ENCODE measurements at regions not wholly inside any gene's neighbourhood (a gene's known extent, or its start where the extent isn't known, plus 50 kb on each side); places are given as distances from the start of the nearest gene placed in this dataset.

GRCh38 chr10:59965899-59966650 lies 59.7 kb upstream of the CCDC6 start:
- 67% methylated on average over 6 of the region's 6 CpGs for WGBS (ENCODE audit: insufficient coverage, low coverage, low lambda C conversion rate, missing lambda C conversion rate)
- intact Hi-C loops (cut with DNase I): no loop called here
- TF ChIP-seq POLR2A (IDR thresholded peaks at IDR 0.05) (no peak), CTCF (IDR thresholded peaks at IDR 0.05) (no peak)
- H3K9me3 ChIP-seq: no peaks in the 10 kb centered on the region
- no peak for ATAC-seq
- no peak for DNase-seq
- no peaks in the 10 kb centered on the region for H3K27me3 ChIP-seq
- H3K4me1 ChIP-seq: no peaks in the 10 kb centered on the region
- no peaks in the 10 kb centered on the region for H3K36me3 ChIP-seq
- H3K27ac ChIP-seq: no peak overlapping the region
- no peak overlapping the region for H3K4me3 ChIP-seq

- no peak overlapping the region for H3K4me3 ChIP-seq
- no peak overlapping the region for H3K27ac ChIP-seq
- H3K27me3 ChIP-seq: no peaks in the 10 kb centered on the region
- intact Hi-C loops (cut with DNase I): no loop called here
- H3K36me3 ChIP-seq: no peaks in the 10 kb centered on the region
- TF ChIP-seq POLR2A (IDR thresholded peaks at IDR 0.05) (no peak), CTCF (IDR thresholded peaks at IDR 0.05) (no peak)
- DNase-seq: no peak
- H3K9me3 ChIP-seq: no peaks in the 10 kb centered on the region
- ATAC-seq: no peak
- whole genome bisulfite sequencing (ENCODE audit: insufficient coverage, low coverage, low lambda C conversion rate, missing lambda C conversion rate): 66% methylated on average over 4 of the region's 4 CpGs
- no peaks in the 10 kb centered on the region for H3K4me1 ChIP-seq
These were observed 56.4 kb upstream of the CCDC6 start for GRCh38 chr10:59962756-59963155.

GRCh38 chr10:59960751-59961150 lies 54.4 kb upstream of the CCDC6 start:
- Histone ChIP-seq H3K9me3 (no peaks in the 10 kb centered on the region), H3K27ac (no peak overlapping the region), H3K4me1 (no peaks in the 10 kb centered on the region), H3K27me3 (no peaks in the 10 kb centered on the region), H3K4me3 (no peak overlapping the region), H3K36me3 (no peaks in the 10 kb centered on the region)
- intact Hi-C loops (cut with DNase I): no loop called here
- DNase-seq (no peak), ATAC-seq (no peak)
- no peak for TF ChIP-seq POLR2A (IDR thresholded peaks at IDR 0.05)
- no peak for TF ChIP-seq CTCF (IDR thresholded peaks at IDR 0.05)

GRCh38 chr10:59959504-59960018 lies 53.2 kb upstream of the CCDC6 start:
- no peaks in the 10 kb centered on the region for H3K9me3 ChIP-seq
- ATAC-seq: no peak
- no peak for DNase-seq
- no peaks in the 10 kb centered on the region for H3K36me3 ChIP-seq
- TF ChIP-seq CTCF (IDR thresholded peaks at IDR 0.05) (no peak), POLR2A (IDR thresholded peaks at IDR 0.05) (no peak)
- H3K27me3 ChIP-seq: no peaks in the 10 kb centered on the region
- H3K4me1 ChIP-seq: no peaks in the 10 kb centered on the region
- no peak overlapping the region for H3K4me3 ChIP-seq
- WGBS (ENCODE audit: insufficient coverage, low coverage, low lambda C conversion rate, missing lambda C conversion rate): 58% methylated on average over 4 of the region's 4 CpGs
- H3K27ac ChIP-seq: no peak overlapping the region
- intact Hi-C loops (cut with DNase I): no loop called here

Measured in right lobe of liver (tissue), 6 donors.